Activated CD4-positive, alpha-beta T cell treated with anti-CD3 and anti-CD28 coated beads, Interleukin-2, amount 50 U/mL, for 24 hours (primary cell): ENCODE measurements at regions not wholly inside any gene's neighbourhood (a gene's known extent, or its start where the extent isn't known, plus 50 kb on each side); places are given as distances from the start of the nearest gene placed in this dataset.
"Not testable (repeated sequence)": the region's sequence is repeated elsewhere in the genome, so short reads cannot be mapped to it uniquely, and the experiment has no call there.

Source experiments
- DNase-seq, 2 donors: peaks; one replicate each; pipeline ENCODE4 v3.0.0-alpha.2; 2020; ENCODE audit warnings: low read depth in 1 of 2, low spot score in 1 of 2

GRCh38 chr5:99763021-99763774 is 772.0 kb upstream of the FAM174A start:
- DNase-seq, result no peak

- no peak for DNase-seq
Observed at GRCh38 chr5:99747342-99747741, 787.8 kb upstream of the FAM174A start.

GRCh38 chr5:99733146-99733545 is 802.0 kb upstream of the FAM174A start:
- DNase-seq, result not testable (repeated sequence)

GRCh38 chr5:99730653-99731052 is 801.8 kb upstream of the CHD1 start:
- not testable (repeated sequence) for DNase-seq

GRCh38 chr5:99724732-99725290 is 796.0 kb upstream of the CHD1 start:
- DNase-seq, result no peak

- DNase-seq, result no peak
Observed at GRCh38 chr5:99721506-99721905, 792.7 kb upstream of the CHD1 start.

GRCh38 chr5:99715921-99716320 is 787.1 kb upstream of the CHD1 start:
- DNase-seq, result no peak

- DNase-seq, result no peak
Observed at GRCh38 chr5:99706160-99706559, 777.4 kb upstream of the CHD1 start.

- DNase-seq, result no peak
Observed at GRCh38 chr5:99702565-99702964, 773.8 kb upstream of the CHD1 start.

GRCh38 chr5:99694884-99695283 is 766.1 kb upstream of the CHD1 start:
- no peak for DNase-seq

- no peak for DNase-seq
Observed at GRCh38 chr5:99686538-99686937, 757.7 kb upstream of the CHD1 start.

GRCh38 chr5:99675974-99676373 is 747.2 kb upstream of the CHD1 start:
- DNase-seq, result no peak

- no peak for DNase-seq
Observed at GRCh38 chr5:99674101-99674500, 745.3 kb upstream of the CHD1 start.

- DNase-seq, result no peak
Observed at GRCh38 chr5:99664972-99665371, 736.2 kb upstream of the CHD1 start.

GRCh38 chr5:99651298-99651697 is 722.5 kb upstream of the CHD1 start:
- no peak for DNase-seq

GRCh38 chr5:99646011-99646647 is 717.3 kb upstream of the CHD1 start:
- DNase-seq, result no peak

GRCh38 chr5:99644822-99645221 is 716.0 kb upstream of the CHD1 start:
- no peak for DNase-seq

GRCh38 chr5:99640646-99641045 is 711.8 kb upstream of the CHD1 start:
- DNase-seq, result no peak

GRCh38 chr5:99639905-99640304 is 711.1 kb upstream of the CHD1 start:
- DNase-seq, result no peak

- DNase-seq, result no peak
Observed at GRCh38 chr5:99636663-99637062, 707.9 kb upstream of the CHD1 start.

- DNase-seq, result no peak
Observed at GRCh38 chr5:99621772-99622681, 693.2 kb upstream of the CHD1 start.
